SKM-1 treated with dmso at 0.1 percent for 144 hours (cell line): ENCODE measurements at regions not wholly inside any gene's neighbourhood (a gene's known extent, or its start where the extent isn't known, plus 50 kb on each side); places are given as distances from the start of the nearest gene placed in this dataset.
"Not testable (repeated sequence)": the region's sequence is repeated elsewhere in the genome, so short reads cannot be mapped to it uniquely, and the experiment has no call there.

ENCODE experiments used
- DNase-seq: peaks from one replicate; lab custom pipeline; 2025; ENCODE audit not compliant: unreplicated experiment; lab: John Stamatoyannopoulos, UW

- not testable (repeated sequence) for DNase-seq
These were observed 454.3 kb upstream of the SLITRK6 start for GRCh38 chr13:86253497-86253896.

- not testable (repeated sequence) for DNase-seq
These were observed 456.6 kb upstream of the SLITRK6 start for GRCh38 chr13:86255820-86256219.

DNA sequence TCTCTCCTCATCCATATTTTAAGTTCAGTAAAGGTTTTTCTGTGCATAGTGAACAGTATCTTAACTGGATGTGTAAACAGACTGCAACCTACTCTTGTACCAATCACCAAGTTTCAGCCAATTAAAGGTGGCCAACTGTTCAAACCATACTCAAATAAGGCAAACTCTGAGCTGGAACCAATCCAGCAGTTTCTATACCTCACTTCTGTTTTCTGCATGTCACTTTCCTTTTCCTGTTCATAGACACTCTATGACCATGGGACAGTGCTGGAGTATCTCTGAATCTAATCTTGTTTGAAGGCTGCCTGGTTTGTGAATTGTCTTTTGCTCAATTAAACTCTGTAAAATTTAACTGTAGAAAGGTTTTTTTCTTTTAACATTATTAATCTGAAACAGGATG, 470.3 kb upstream of the SLITRK6 start:
- no peak for DNase-seq

DNA sequence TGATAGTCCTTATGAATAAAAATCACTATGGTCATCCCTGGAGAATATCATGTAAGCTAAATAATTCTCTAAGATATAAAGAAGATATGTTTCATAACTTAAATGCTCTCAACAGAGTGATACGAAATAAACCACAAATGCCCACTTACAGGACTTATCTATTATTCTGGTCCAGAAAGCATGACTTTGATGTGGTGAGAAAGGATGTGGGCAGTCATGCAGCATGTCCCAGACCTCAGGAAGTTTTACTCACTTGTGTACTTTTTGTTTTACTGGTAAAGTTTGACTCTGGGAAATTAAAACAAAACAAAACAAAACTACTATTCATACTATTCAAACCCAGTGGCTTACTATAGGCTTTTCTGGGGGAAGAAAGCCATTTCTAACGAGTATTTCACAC, 483.2 kb upstream of the SLITRK6 start:
- no peak for DNase-seq

DNA sequence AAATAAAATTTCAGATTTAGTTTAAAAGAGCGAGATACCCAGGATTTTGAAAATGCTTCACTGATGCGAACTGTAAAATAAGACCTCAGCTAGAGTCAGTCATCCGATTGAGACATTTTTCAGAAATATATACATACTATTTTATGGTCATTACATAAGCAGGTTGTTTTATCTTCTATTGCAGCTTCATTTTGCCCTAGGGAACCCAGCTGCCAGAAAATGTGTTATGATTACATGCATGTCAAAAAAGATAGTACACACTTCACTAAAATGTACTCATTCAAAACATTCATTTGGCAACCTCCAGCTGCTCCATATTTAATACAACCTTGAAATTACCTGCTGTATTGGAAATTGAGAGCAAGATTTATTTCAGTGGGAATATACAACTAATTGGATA, 483.8 kb upstream of the SLITRK6 start:
- DNase-seq = no peak

DNA sequence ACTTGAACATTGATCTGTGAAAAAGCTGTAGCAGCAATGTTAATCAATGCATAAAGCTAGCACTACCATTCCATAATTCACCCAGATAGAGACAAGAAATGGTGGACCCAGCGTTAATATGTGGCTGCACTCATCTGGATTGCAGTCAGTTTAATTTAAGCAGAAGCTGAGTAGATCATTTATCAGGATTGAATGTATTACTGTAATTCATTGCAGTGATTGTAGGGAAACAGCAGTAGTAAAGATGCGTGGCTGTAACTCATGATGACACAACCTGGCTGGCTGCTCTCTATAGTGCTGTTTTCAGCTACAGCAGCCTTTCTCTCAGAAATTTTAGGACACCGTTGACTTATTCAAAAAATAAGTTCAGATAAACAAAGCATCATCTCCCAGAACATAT, 499.5 kb upstream of the SLITRK6 start:
- no peak for DNase-seq

GRCh38 chr13:86299128-86299527, 499.9 kb upstream of the SLITRK6 start:
- no peak for DNase-seq

DNA sequence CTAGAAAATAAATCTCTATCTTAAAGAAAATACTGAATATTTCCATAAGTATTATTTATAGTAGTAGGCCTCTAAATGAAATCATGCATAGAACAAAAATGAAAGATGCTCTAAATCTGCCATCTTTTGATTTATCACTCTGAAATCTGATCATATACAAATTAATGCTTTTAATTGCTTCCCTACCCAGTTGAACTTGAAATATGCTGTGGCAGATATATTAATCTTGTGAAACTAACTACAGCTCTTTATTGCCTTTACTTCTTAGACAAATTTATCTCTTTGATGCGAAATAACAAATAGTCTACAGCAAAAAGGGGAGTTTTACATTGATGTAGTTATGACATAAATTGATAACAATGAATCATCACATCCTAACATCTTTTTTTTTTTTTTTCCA, 510.7 kb upstream of the SLITRK6 start:
- DNase-seq = no peak

GRCh38 chr13:86313421-86313820, 514.2 kb upstream of the SLITRK6 start:
- DNase-seq = no peak

DNA sequence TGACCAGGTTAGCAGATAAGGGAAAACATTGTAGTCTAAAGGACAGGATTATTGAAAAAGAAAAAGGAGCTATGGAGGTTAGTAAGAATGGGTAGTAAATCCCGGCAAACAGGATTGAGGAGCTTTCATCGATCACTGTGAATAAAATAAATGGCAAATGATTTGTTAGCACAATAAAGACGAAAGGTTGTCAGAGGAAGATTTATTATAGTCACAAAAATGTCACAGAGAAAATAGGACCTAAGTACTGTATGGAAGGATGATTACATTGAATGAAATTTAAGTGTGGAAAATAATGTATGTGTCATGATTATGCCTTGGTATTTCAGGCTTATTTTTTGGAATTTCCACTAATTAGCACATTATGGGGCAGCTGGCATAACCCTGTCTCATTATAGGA, 519.2 kb upstream of the SLITRK6 start:
- DNase-seq = no peak

DNA sequence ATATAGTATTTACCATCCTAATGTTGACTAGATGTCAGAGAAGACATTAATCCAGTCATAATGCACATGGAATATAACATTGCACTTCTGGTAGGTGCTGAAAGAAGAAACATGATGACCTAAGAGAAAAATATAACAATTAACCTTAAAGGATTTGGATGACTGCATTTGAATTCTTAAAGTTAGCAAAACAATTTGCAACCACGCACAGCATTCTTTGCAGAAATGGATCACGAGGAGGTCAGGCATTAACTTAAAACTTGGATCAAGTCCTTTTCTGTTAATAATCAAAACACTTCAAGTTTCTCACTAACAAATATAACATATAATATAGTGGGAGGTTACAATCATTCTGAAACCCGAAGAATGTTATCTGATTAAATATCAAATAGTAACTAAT, 525.0 kb upstream of the SLITRK6 start:
- DNase-seq = no peak

DNA sequence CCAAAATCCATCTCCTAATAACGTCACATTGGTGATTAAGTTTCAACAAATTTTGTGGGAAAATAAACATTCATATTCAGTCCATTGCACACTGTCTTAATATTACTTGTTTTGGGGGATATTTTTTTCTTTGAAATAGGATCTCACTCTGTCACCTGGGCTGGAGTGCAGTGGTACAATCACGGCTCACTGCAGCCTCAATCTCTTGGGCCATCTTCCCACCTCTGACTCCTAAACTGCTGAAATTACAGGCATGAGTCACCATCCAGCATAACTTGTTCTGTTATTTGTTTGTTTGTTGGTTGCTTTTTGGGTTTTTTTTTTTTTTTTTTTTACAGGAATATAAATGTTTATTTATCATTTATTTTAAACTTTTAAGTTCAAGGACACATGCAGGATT, 556.1 kb upstream of the SLITRK6 start:
- no peak for DNase-seq

DNA sequence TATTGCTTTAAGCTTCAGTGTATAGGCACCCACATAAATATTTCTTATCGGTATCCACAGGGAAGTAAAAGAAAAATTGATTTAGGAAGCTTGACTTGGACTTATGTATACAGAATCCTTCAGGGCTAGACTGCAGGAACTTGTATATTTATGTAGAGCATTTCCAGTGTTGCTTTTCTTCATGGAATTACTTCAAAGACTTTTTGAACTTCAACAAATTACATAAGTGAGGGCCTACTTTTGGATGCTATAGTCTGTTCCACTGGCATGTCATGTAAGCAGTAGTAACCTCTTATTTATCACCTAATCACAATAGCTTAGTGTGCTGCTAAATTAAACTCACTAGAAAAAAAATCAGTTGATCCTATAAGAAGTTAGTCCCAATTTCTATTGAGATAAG, 557.9 kb upstream of the SLITRK6 start:
- DNase-seq = no peak

- not testable (repeated sequence) for DNase-seq
These were observed 564.5 kb upstream of the SLITRK6 start for GRCh38 chr13:86363749-86364148.

- DNase-seq = no peak
These were observed 569.7 kb upstream of the SLITRK6 start for GRCh38 chr13:86368924-86369323.

- no peak for DNase-seq
These were observed 578.2 kb upstream of the SLITRK6 start for GRCh38 chr13:86377451-86377850.

- DNase-seq = no peak
These were observed 579.4 kb upstream of the SLITRK6 start for GRCh38 chr13:86378628-86379027.

GRCh38 chr13:86383151-86383550, 583.9 kb upstream of the SLITRK6 start:
- no peak for DNase-seq

- no peak for DNase-seq
These were observed 584.3 kb upstream of the SLITRK6 start for GRCh38 chr13:86383561-86383960.

DNA sequence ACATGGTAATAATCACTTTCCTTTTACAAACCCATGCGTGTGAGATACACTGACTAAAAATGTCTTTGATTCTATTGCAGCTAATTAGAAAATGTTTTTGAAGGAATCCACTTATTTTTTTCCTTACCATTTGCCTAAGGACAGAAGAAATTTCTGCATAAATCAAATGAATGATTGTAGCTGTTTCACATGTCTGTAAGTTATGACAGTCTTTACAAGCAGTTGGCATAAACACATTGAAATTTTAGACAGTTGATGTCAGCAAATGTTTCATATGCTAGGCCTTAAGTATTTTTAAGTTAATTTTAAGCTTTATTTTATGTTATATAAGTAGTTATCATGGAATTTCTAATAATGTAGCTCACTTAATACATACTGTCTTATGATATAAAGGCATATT, 598.4 kb upstream of the SLITRK6 start:
- no peak for DNase-seq

DNA sequence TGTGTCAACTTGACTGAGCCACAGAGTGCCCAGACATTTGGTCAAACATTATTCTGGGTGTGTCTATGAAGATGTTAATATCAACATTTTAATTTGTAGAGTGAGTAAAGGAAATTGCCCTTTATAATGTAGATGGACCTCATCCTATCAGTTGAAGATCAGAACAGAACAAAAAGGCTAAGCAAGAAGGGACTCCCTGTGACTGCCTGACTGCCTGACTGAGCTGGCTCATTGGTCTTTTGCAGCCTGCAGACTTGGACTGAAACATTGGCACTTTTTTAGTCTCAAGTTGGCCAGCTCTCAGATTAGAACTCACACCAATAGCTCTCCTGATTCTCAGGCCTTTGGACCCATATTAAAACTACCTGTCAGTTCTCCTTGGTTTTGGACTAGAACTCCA, 600.4 kb upstream of the SLITRK6 start:
- no peak for DNase-seq

GRCh38 chr13:86402500-86402899, 603.3 kb upstream of the SLITRK6 start:
- no peak for DNase-seq

- DNase-seq = no peak
These were observed 604.0 kb upstream of the SLITRK6 start for GRCh38 chr13:86403181-86403580.
